Suprapubic skin (tissue), 4 donors: ENCODE measurements at regions not wholly inside any gene's neighbourhood (a gene's known extent, or its start where the extent isn't known, plus 50 kb on each side); places are given as distances from the start of the nearest gene placed in this dataset.

Experiments
- EP300 ChIP-seq: sonication (generic); formaldehyde crosslinking; IDR thresholded peaks from one replicate; pipeline ENCODE4 v1.6.1; 2017; ENCODE audit warnings: antibody characterized with exemption
- POLR2A ChIP-seq, 2 donors: fragments of 450-650 bp; IDR thresholded peaks; one replicate each; pipeline ENCODE4 v1.6.1; 2017; ENCODE audit warnings: antibody characterized with exemption in 2 of 2, mild to moderate bottlenecking in 2 of 2, moderate library complexity in 2 of 2
- POLR2AphosphoS5 ChIP-seq, 3 donors: sonication (generic); formaldehyde crosslinking; IDR thresholded peaks; one replicate each; pipeline ENCODE4 v1.6.1; 2017; ENCODE audit warnings: antibody characterized with exemption in 3 of 3
- TF ChIP-seq, protein P1 (sequence below), 2 donors: fragments of 200-600 bp in 1 of 2; fragments of 450-650 bp in 1 of 2; sonication (generic) in 1 of 2; IDR thresholded peaks; one replicate each; pipeline ENCODE4 v1.5.1; 2016 to 2019; ENCODE audit warnings: antibody characterized with exemption in 2 of 2, mild to moderate bottlenecking in 1 of 2, moderate library complexity in 1 of 2

DNA sequence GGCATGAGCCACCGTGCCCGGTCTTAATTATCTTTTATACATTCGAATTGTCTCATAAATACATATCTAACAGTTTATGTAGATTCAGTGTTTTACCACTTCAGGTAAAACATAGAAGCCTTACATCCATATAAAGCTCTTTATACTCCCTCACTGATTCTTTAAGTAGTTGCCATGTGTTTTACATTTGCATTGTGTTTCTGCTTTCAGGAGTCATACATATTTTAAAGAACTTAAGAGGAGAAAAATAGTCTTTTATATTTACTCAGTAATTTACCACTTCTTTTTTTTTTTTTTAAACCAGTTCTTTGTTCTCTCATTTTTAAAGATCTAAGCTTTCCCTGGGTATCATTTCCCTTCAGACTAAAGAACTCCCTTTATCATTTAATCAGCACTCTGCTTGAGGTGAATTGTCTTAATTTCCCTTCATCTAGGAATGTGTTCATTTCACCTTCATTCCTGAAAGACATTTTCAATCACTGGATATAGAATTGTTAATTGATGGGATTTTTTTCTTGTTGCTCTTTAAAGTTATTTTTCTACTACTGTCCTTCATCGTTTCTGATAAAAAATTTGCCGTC lies 127.1 kb upstream of the XIST start:
- TF ChIP-seq, protein P1, sequence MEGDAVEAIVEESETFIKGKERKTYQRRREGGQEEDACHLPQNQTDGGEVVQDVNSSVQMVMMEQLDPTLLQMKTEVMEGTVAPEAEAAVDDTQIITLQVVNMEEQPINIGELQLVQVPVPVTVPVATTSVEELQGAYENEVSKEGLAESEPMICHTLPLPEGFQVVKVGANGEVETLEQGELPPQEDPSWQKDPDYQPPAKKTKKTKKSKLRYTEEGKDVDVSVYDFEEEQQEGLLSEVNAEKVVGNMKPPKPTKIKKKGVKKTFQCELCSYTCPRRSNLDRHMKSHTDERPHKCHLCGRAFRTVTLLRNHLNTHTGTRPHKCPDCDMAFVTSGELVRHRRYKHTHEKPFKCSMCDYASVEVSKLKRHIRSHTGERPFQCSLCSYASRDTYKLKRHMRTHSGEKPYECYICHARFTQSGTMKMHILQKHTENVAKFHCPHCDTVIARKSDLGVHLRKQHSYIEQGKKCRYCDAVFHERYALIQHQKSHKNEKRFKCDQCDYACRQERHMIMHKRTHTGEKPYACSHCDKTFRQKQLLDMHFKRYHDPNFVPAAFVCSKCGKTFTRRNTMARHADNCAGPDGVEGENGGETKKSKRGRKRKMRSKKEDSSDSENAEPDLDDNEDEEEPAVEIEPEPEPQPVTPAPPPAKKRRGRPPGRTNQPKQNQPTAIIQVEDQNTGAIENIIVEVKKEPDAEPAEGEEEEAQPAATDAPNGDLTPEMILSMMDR (IDR thresholded peaks at IDR 0.05): no peak
- TF ChIP-seq POLR2A (IDR thresholded peaks at IDR 0.05) (no peak), POLR2AphosphoS5 (IDR thresholded peaks at IDR 0.05) (no peak), EP300 (no peak)
